ENCODE measurements at regions not wholly inside any gene's neighbourhood (a gene's known extent, or its start where the extent isn't known, plus 50 kb on each side); places are given as distances from the start of the nearest gene placed in this dataset.

GRCh38 chr10:64033711-64034110 is 512.5 kb downstream of the REEP3 start:
- Mint-ChIP-seq H3K4me1 (no peaks in the 10 kb centered on the region), H3K9me3 (no peaks in the 10 kb centered on the region), H3K27me3 (ENCODE audit: low read depth in 2 of 2) (peaks cover 0 to 3% of the 10 kb centered on the region in 2 donors), H3K27ac (no peak overlapping the region), H3K4me3 (no peak overlapping the region), H3K36me3 (no peaks in the 10 kb centered on the region)
- intact Hi-C loops (cut with micrococcal nuclease) = no loop called here
- 76% methylated on average over 3 of the region's 3 CpGs for WGBS (ENCODE audit: insufficient coverage)
- ATAC-seq (no peak), DNase-seq (no peak)
- Histone ChIP-seq H3K27me3 (ENCODE audit: control insufficient read depth, insufficient read depth, low read length) (no peaks in the 10 kb centered on the region), H3K4me1 (ENCODE audit: control insufficient read depth, insufficient read depth, low read length) (no peaks in the 10 kb centered on the region), H3K36me3 (ENCODE audit: control insufficient read depth, insufficient read depth, low read length) (no peaks in the 10 kb centered on the region), H3K4me3 (ENCODE audit: low read length) (no peak overlapping the region), H3K9me3 (ENCODE audit: control insufficient read depth, insufficient read depth, low read length) (no peaks in the 10 kb centered on the region), H3K27ac (ENCODE audit: low read length) (no peak overlapping the region)
- TF ChIP-seq CTCF (IDR thresholded peaks at IDR 0.05) = no peak

- intact Hi-C loops (cut with micrococcal nuclease) = no loop called here
Observed at GRCh38 chr10:64036321-64036930, 515.2 kb downstream of the REEP3 start.

GRCh38 chr10:64037071-64037661 is 516.0 kb downstream of the REEP3 start:
- intact Hi-C loops (cut with micrococcal nuclease) = no loop called here
- no peaks in the 10 kb centered on the region for H3K9me3 Mint-ChIP-seq
- no peaks in the 10 kb centered on the region for H3K27me3 ChIP-seq (ENCODE audit: control insufficient read depth, insufficient read depth, low read length)
- H3K27ac ChIP-seq (ENCODE audit: low read length) = no peak overlapping the region
- peaks cover 8% of the 10 kb centered on the region in 2 donors for H3K4me1 Mint-ChIP-seq
- H3K4me3 Mint-ChIP-seq = no peak overlapping the region
- DNase-seq = no peak
- no peaks in the 10 kb centered on the region for H3K36me3 ChIP-seq (ENCODE audit: control insufficient read depth, insufficient read depth, low read length)
- no peaks in the 10 kb centered on the region for H3K9me3 ChIP-seq (ENCODE audit: control insufficient read depth, insufficient read depth, low read length)
- H3K4me3 ChIP-seq (ENCODE audit: low read length) = no peak overlapping the region
- H3K27ac Mint-ChIP-seq = no peak overlapping the region
- no peaks in the 10 kb centered on the region for H3K36me3 Mint-ChIP-seq
- peaks cover 0 to 3% of the 10 kb centered on the region in 2 donors for H3K27me3 Mint-ChIP-seq (ENCODE audit: low read depth in 2 of 2)
- no peak for ATAC-seq
- TF ChIP-seq CTCF (IDR thresholded peaks at IDR 0.05) = no peak
- WGBS (ENCODE audit: insufficient coverage) = 85% methylated on average over 8 of the region's 9 CpGs
- H3K4me1 ChIP-seq (ENCODE audit: control insufficient read depth, insufficient read depth, low read length) = peaks cover 4% of the 10 kb centered on the region

More at GRCh38 chr10:64036321-64036930, 515.2 kb downstream of the REEP3 start:
- no peaks in the 10 kb centered on the region for H3K36me3 Mint-ChIP-seq
- H3K4me3 Mint-ChIP-seq = no peak overlapping the region
- ATAC-seq (no peak), DNase-seq (no peak)
- no peak overlapping the region for H3K27ac Mint-ChIP-seq
- H3K4me1 Mint-ChIP-seq = peaks cover 6 to 8% of the 10 kb centered on the region in 2 donors
- Histone ChIP-seq H3K36me3 (ENCODE audit: control insufficient read depth, insufficient read depth, low read length) (no peaks in the 10 kb centered on the region), H3K27me3 (ENCODE audit: control insufficient read depth, insufficient read depth, low read length) (no peaks in the 10 kb centered on the region), H3K9me3 (ENCODE audit: control insufficient read depth, insufficient read depth, low read length) (no peaks in the 10 kb centered on the region), H3K4me1 (ENCODE audit: control insufficient read depth, insufficient read depth, low read length) (peaks cover 3% of the 10 kb centered on the region), H3K4me3 (ENCODE audit: low read length) (no peak overlapping the region), H3K27ac (ENCODE audit: low read length) (no peak overlapping the region)
- H3K9me3 Mint-ChIP-seq = no peaks in the 10 kb centered on the region
- no peak for TF ChIP-seq CTCF (IDR thresholded peaks at IDR 0.05)
- peaks cover 0 to 3% of the 10 kb centered on the region in 2 donors for H3K27me3 Mint-ChIP-seq (ENCODE audit: low read depth in 2 of 2)
- WGBS (ENCODE audit: insufficient coverage) = 76% methylated on average over 10 of the region's 10 CpGs

GRCh38 chr10:64038107-64038506 is 516.9 kb downstream of the REEP3 start:
- peaks cover 0 to 2% of the 10 kb centered on the region in 2 donors for H3K27me3 Mint-ChIP-seq (ENCODE audit: low read depth in 2 of 2)
- peaks cover 8% of the 10 kb centered on the region in 2 donors for H3K4me1 Mint-ChIP-seq
- no peak for TF ChIP-seq CTCF (IDR thresholded peaks at IDR 0.05)

More at GRCh38 chr10:64038107-64038506, 516.9 kb downstream of the REEP3 start:
- Mint-ChIP-seq H3K4me3 (no peak overlapping the region), H3K9me3 (no peaks in the 10 kb centered on the region), H3K36me3 (no peaks in the 10 kb centered on the region), H3K27ac (no peak overlapping the region)
- intact Hi-C loops (cut with micrococcal nuclease) = no loop called here
- Histone ChIP-seq H3K27ac (ENCODE audit: low read length) (no peak overlapping the region), H3K36me3 (ENCODE audit: control insufficient read depth, insufficient read depth, low read length) (no peaks in the 10 kb centered on the region), H3K9me3 (ENCODE audit: control insufficient read depth, insufficient read depth, low read length) (no peaks in the 10 kb centered on the region), H3K27me3 (ENCODE audit: control insufficient read depth, insufficient read depth, low read length) (no peaks in the 10 kb centered on the region), H3K4me3 (ENCODE audit: low read length) (no peak overlapping the region), H3K4me1 (ENCODE audit: control insufficient read depth, insufficient read depth, low read length) (peaks cover 4% of the 10 kb centered on the region)
- DNase-seq = no peak
- 80% methylated on average over 6 of the region's 6 CpGs for WGBS (ENCODE audit: insufficient coverage)
- ATAC-seq = no peak

All from natural killer cell (primary cell).